GM21381 (cell line): ENCODE measurements at regions not wholly inside any gene's neighbourhood (a gene's known extent, or its start where the extent isn't known, plus 50 kb on each side); places are given as distances from the start of the nearest gene placed in this dataset.
"Not testable (repeated sequence)": the region's sequence is repeated elsewhere in the genome, so short reads cannot be mapped to it uniquely, and the experiment has no call there.

ENCODE experiments used
- ATAC-seq: cut with Tn5 transposase; IDR thresholded peaks from one replicate; pipeline ENCODE4 v1.9.1; 2021; ENCODE audit warnings: mild to moderate bottlenecking, moderate library complexity; ENCODE audit not compliant: unreplicated experiment

DNA sequence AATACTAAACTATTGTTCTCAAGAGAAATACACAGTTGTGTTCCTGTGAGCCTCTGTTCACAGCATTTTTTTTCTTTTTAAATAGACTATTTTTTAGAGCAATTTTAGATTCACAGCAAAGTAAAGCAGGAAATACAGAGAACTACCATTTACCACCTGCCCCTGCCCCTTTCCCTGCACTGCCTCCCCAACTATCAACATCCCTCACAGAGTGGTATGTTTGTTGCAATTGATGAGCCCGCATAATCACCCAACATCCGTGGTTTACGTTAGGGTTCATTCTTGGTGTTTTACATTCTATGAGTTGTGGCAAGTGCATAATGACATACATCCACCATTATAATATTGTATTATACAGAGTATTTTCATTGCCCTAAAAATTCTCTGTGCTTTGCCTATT, 71.6 kb upstream of the TNFAIP3 start:
- ATAC-seq: no peak

DNA sequence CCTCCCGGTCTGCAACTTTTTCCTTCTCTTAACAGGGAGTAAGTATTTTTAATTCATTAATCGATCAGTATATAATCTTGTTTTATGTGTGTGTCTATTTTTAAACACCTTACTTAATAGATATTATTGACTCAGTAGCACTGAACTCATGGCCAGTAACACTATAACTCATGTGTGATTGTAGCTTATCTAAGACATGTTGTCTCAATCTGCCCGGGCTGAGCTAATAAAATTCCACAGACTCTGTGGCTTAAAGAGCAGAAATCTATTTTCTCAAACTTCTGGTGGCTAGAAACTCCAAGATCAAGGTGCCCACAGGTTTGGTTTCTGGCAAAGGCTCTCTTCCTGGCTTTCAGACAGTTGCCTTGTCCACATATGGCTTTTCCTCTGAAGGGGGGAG, 68.8 kb upstream of the TNFAIP3 start:
- no peak for ATAC-seq

DNA sequence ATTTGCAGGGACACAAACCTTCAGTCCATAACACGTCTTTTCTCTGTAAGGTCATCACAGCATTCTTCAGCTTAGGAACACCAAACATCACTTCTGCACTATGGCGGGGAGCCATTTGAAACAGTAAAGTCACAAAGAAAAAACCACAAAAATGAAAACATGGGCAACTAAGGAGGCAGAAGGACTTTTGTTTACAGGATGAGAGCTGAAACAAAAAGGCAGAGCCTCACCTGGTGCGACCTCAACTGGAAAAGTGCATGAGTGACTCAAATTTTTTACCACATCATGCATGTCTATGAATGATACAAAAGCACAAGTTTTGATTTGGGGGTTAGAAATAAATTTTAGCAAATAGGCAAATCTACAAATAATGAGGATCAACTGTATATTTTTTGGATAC, 68.2 kb upstream of the TNFAIP3 start:
- ATAC-seq: no peak

DNA sequence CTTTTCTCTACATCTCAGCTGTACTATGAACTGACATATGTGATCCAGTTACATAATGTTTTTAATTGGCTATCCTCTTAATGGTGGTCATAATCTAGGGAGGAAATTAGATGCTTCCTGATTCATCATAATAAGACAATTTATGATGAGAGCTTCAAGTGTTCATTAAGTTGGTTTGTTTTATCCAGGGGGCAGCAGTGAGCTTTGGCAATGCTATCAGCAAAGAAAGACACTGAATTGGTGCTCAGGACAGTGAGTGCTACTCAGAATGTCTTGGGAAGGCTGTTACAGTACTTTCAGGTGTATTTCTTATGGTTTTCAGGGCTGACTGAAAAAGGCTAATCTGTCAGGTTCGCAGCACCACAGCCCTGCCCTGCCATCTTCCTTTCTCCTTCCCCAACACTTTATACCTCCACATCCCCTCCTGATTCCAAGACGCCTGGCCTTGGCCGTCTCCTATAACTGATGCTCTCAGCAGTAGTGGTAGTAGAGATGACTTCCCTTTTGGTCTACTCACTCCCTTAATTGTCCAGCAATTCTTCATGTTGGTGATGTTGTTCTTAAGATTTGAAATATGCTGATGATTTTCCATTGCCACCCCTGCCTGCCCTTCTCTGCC, 67.0 kb upstream of the TNFAIP3 start:
- peak; percentile 65 for ATAC-seq

DNA sequence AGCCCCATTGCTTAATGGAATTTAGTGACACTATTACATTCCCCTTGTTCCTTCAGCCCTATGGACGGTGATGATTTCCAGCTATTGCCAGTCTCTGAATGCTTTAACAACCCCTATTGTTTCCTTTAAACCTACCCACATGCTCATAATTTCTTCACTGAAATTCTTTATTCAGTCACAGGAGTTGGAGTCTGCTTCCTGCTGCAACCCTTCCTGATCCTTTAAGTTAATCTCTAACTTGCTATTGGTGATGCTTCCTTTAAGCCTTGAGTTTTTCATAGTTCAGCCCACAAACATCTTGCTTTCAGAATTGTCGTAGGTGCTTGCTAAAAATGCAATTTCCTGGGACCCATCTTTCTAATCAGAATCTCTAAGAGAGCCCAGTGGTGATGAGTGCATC, 66.3 kb upstream of the TNFAIP3 start:
- ATAC-seq: no peak

DNA sequence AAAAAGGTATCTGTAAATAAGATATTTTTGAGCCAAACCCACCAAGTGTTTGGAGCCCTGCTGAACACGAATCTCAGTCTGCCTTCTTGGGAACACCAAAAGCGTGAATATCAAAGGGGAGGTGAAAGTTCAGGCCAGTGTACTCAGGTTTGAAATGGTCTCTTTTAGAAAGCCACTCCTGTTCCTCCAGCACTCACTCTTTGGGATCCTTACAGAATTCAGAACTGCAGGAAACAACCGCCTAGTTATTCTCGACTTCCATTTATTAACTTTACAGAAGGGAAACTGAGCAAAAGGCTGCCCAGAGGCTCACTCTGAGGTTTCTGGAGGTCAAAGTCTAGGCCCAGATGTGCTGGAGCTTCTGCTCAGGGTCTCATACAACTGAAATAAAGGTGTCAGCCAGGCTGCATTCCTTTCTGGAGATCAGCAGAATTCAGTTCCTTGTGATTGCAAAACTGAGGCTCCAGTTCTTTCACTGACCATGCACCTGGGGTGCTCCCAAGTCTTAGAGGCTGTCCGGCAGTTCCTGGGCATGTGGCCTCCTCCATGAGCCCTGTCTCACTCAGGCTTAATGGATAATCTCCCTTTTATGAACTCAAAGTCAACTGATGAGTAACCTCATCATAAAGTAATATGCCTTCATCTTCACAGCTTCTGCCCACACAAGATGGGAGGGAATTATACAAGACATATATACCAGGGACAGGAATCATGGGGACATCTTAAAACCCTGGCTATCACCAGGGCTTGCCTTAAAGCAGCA, 65.5 kb upstream of the TNFAIP3 start:
- ATAC-seq: no peak

DNA sequence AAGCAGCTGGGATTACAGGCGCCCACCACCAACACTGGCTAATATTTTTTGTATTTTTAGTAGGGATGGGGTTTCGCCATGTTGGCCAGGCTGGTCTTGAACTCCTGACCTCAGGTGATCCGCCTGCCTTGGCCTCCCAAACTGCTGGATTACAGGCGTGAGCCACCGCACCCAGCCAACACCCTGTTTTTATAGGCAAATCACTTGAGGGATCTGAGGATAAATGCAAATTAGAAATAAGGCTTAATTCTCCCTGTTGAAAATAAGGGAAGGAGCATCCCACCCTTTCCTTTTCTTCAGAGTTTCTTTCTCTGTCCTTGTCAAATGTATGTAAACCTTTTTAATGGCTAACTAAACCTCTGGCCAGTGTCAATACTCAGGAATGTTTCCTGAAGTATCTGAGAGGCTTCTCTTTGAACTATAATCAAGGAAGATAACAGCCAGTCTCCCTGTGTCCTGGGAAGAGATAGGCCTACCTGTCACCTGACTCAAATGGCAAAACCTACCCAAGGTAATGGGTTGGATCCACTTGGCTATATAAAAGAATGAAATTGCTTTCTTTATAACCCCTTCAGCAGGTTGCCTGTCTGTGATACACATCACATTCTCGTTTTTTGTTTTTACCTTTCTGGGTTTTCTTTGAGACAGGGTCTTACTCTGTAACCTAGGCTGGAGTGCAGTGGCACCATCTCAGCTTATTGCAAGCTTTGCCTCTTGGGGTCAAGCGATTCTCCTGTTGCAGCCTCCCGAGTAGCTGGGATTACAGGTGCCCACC, 64.5 kb upstream of the TNFAIP3 start:
- ATAC-seq: no peak

DNA sequence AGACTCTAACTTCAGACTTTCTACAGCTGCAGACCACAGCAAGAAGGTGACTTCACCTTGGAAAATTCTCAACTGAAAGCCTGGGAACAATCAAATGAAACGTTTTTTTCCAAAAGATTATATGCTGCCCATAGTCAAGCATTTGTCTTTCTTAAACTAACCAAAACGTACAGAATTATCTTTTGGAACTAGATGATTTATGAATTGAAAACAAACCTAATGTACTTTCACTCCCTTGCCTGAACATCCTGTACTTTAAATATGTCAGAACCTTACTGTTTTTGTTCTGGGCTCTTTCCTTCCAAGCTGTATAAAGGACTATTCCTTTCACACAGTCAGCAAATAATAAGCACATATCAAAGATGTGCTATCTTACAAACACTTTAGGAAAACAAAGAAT, 62.4 kb upstream of the TNFAIP3 start:
- no peak for ATAC-seq

DNA sequence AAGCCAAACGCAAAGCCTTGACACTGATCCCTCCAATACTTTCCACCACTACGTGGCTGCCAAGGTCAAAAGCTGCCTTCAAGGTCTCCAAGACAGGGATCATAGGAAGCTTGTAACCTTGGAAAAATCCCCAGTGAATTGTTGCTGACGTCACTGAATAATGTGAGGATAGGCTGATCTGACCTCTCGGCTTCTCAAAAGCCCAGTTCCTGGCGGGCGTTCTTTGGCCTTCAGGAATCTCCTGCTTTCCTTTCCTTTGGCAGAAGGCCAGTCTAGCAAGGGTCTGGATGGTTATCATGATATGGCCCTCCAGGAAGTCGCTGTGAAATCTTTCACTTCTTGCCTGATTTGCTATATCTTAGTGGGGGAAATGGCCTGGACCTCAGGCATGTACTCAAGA, 61.4 kb upstream of the TNFAIP3 start:
- ATAC-seq: no peak

DNA sequence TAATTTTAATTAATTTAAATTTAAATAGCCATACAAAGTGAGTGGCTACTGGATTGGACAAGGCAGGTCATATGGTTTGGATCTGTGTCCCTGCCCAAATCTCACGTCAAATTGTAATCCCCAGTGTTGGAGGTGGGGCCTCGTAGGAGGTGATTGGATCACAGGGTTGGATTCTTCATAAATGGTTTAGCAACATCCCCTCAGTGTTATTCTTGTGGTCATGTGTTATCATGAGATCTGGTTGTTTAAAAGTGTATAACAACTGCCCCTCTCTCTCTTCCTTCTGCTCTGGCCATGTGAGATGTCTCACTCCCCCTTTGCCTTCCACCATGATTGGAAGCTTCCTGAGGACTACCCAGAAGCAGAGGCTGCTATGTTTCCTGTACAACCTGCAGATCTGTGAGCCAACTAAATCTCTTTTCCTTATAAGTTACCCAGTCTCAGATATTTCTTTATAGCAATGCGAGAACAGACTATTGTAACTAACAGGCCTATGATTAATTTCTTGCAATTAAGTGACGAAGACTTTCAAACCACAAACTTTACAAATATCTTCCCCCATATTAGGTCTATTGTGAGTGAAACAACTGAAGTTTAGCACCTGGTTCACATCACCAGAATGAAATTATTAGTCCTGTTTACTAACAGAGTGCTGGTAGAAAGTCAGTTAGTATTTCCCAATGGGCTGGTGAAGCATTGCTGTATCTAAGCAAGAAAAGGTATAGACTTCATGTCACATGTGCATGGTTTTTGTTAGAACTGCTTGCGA, 60.0 kb upstream of the TNFAIP3 start:
- no peak for ATAC-seq

DNA sequence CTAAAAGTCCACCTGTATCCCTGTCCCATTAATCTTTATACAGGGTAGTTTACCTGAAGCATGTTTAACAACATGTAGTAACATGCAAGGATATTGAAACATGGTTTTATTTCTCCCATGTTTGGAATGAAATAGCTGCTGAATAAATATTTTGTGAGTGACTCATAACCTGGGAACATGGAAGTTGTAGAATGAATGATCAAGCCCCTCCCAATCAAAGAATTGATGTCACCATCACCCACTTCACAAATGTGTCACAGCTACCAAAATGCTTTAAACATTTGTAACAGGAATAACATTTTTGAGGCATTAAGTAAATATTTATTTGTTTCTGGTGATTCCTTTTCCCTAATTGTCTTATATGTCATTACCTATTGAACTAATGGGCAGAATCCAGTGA, 58.9 kb upstream of the TNFAIP3 start:
- ATAC-seq: no peak

DNA sequence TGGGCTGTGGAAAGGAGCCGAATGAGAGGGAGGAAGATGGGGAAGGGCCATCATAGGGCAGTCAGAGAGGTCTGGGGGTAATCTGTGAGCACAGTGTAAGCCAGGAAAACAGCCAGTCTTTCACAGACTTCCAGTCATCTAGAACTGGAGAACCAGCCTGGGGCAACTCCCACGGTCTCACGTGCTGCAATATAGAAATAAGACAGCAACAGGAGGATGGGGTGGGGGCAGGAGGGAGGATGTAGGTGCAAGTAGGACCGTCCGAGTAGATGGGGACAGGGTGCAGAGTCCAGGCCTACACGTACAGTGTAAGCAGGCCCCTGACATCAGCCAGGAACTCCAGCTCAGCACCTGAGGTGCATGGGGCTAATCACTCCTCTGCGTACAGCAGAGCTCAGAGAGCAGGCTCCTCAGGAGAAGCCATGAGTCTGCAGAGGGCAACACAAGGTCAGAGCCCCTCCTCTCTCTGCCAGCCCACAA, 58.2 kb upstream of the TNFAIP3 start:
- no peak for ATAC-seq

DNA sequence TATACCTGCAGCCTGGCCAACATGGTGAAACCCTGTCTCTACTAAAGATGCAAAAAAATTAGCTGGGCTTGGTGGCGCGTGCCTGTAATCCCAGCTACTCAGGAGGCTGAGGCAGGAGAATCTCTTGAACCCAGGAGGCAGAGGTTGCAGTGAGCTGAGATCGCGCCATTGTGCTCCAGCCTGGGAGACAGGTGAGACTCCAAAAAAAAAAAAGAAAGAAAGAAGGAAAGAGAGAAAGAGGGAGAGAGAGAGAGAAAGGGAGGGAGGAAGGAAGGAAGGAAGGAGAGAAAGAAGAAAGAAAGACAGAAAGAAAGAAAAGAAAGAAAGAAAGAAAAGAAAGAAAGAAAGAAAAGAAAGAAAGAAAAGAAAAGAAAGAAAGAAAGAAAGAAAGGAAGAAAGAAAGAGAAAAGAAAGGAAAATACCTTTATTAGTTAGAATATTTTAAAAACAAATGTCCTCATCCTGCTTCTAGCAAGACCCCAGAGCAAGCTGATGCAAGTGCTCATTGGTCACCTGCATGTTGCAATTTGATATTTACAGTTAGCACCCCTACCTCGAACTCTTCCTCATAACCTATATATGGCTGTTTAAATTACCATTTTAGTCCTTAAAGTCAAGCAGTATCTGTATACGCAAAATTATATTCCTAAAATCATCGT, 57.0 kb upstream of the TNFAIP3 start:
- ATAC-seq: not testable (repeated sequence)

DNA sequence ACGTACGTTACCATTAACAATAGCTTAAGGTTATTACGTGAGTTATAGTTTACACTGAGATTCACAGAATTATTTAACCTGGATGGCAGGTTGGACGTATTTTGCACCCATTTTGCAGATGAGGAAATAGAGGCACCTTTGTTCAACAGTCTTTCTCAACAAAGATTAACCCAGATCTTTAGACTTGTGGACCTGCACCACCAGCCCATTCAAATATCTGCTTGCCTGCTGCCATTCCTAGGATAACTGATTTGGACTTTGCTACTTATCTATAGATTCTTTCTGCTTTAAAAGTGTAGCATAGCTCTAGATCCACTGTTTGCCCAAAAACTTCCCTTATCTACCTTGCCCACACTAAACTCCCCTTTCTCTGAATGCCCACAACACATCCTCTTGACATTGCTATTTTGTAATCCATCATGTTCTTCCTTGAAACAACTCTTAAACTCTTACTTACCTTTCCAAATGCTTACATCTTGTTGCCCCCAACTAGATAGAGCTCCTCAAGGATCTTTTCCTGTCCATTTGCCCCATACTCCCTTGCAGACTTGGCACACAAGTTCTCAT, 56.4 kb upstream of the TNFAIP3 start:
- no peak for ATAC-seq

DNA sequence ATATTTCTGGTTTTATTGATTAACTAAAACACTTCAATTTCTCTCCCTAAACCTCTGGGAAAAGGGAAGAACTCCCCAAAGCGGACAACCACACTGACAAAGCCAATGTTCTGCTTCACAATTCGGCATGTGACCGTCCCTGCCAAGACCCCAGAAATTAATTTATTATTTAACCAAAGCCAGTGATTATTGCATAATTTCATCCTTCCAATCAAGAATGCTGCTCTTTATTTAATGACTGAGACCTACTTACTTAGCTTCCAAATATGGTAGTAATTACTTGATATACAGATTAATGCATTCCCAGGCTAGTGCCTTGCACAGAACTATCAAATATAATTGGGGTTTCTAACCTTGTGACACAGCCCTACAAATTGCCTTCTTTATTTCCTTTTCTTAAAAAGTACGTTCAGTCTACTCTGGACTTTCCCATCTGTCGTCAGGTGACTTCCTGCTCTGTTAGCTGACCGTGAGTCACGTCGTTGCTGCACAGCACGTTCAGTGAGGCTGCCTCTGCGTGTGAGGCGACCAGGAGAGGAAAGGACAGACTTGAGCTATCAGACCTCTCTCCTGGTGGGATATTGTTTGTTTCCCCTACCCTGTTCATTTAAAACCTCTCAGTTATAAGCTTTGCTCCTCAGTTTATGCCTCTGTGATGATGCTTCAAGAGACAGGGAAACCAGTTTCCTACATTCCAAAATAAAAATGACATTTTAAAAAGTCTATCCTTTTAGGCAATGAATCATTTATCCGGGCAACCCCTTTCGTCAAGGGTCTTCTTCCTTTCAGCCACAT, 55.7 kb upstream of the TNFAIP3 start:
- peak; percentile 96 for ATAC-seq

DNA sequence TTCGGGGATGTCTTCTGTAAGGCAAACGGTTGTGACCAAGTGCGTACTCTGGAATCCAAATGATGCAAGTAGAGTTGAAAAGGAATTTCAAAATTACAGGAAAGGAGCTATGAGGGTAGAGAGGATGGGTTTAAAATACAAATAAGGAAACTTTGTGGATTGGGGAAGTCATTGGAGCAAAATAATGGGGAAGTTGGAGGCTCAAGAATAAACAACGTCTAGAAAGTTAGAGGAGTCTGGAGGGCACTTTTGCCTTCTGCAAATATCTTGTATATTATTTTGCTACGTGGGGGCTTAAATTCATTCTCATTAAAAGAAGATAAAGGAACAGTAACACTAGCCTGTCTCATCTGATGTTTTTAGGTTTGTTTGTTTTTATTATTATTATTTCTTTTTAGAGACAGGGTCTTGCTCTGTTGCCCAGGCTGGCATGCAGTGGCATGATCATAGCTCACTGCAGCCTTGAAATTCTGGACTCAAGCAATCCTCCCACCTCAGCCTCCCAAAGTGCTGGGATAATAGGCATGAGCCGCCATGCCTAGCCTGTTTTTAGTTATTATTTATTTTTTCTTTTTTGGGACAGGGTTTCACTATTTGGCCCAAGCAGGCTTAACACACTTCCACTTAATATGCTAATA, 55.0 kb upstream of the TNFAIP3 start:
- ATAC-seq: no peak

DNA sequence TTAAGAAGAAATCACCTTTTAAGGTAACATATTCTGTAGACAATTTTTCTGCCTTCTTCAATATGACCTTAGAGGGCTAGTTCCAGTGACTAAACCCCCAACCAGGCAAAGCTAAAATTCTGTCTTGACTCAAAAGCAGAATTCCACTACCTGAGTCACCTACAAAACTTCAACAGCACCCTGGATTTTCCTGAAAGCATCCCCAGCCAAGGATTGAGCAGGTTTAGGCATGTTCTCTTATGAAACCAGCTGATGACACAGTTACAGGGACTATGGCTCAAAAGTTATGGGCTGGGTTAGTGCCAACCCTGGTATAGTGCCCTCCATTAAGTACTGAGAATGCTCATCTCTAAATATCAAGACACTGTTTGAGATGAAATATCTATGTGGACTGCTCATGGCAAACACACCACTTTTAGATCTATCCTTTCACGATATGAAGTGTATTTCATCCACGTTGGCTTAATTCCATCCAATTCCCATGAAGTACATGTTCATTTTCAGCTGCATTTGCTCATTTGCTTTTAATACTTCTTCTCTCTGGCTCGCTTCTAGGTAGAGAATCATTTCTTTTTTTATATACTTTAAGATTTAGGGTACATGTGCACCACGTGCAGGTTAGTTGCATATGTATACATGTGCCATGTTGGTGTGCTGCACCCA, 53.6 kb upstream of the TNFAIP3 start:
- no peak for ATAC-seq

DNA sequence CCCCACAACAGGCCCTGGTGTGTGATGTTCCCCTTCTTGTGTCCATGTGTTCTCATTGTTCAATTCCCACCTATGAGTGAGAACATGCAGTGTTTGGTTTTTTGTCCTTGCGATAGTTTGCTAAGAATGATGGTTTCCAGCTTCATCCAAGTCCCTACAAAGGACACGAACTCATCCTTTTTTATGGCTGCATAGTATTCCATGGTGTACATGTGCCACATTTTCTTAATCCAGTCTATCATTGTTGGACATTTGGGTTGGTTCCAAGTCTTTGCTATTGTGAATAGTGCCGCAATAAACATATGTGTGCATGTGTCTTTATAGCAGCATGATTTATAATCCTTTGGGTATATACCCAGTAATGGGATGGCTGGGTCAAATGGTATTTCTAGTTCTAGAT, 53.0 kb upstream of the TNFAIP3 start:
- ATAC-seq: not testable (repeated sequence)
